H1 (cell line): ENCODE measurements at regions not wholly inside any gene's neighbourhood (a gene's known extent, or its start where the extent isn't known, plus 50 kb on each side); places are given as distances from the start of the nearest gene placed in this dataset.

Experiments
- CTCF ChIA-PET: fragments of 300-600 bp; sonication (Branson Sonifier 250); formaldehyde crosslinking; loops from one replicate; lab custom pipeline; 2021; ENCODE audit not compliant: partially characterized antibody; lab: Charles Lee
- POLR2A ChIA-PET: fragments of 300-600 bp; sonication (Branson Sonifier 250); formaldehyde crosslinking; loops from one replicate; lab custom pipeline; 2021; ENCODE audit warnings: inconsistent platforms; ENCODE audit not compliant: partially characterized antibody; lab: Charles Lee
- DNase-seq, 2 experiments: peaks; one replicate each; pipeline versions ENCODE4 v3.0.0 to v3.0.0-alpha.2; 2010 to 2022; ENCODE audit warnings: low spot score in 2 of 2, low read depth in 1 of 2, mixed read lengths in 1 of 2
- FAIRE-seq: peaks from 2 replicates; lab custom pipeline; 2011; peaks lifted over from hg19 to GRCh38; lab: Jason Lieb, UNC
- H2AFZ ChIP-seq: 2 replicates; pipeline ENCODE4 v1.8.1; 2012; ENCODE audit warnings: low read length, inconsistent platforms
- H2AK5ac ChIP-seq: 2 replicates; pipeline ENCODE4 v1.6.1; 2013; ENCODE audit warnings: low read depth, low read length
- H2BK120ac ChIP-seq: replicated peaks from 2 replicates; pipeline ENCODE3; 2013; ENCODE audit warnings: low read depth, low read length, inconsistent platforms
- H2BK12ac ChIP-seq: 2 replicates; pipeline ENCODE4 v1.6.1; 2013; ENCODE audit warnings: low read depth, low read length
- H2BK15ac ChIP-seq: 2 replicates; pipeline ENCODE4 v1.6.1; 2013; ENCODE audit warnings: low read length
- H2BK20ac ChIP-seq: 2 replicates; pipeline ENCODE4 v1.6.1; 2013; ENCODE audit warnings: low read length
- H2BK5ac ChIP-seq: 2 replicates; pipeline ENCODE4 v1.6.1; 2013; ENCODE audit warnings: low read depth, low read length
- H3K14ac ChIP-seq: 2 replicates; pipeline ENCODE4 v1.6.1; 2013; ENCODE audit warnings: inconsistent platforms; ENCODE audit not compliant: insufficient read length
- H3K18ac ChIP-seq: 2 replicates; pipeline ENCODE4 v1.6.1; 2013; ENCODE audit warnings: low read length; ENCODE audit errors: extremely low read depth
- H3K23ac ChIP-seq: 2 replicates; pipeline ENCODE4 v1.6.1; 2013; ENCODE audit warnings: inconsistent platforms; ENCODE audit not compliant: insufficient read length
- H3K23me2 ChIP-seq: 2 replicates; pipeline ENCODE4 v1.6.1; 2013; ENCODE audit warnings: low read depth, low read length
- H3K27ac ChIP-seq: 2 replicates; pipeline ENCODE4 v1.6.1; 2011; ENCODE audit warnings: low read depth, low read length, inconsistent platforms
- H3K27me3 ChIP-seq, 4 experiments: replicated peaks in 1 of 4; 1 replicate in 1 of 4; 2 replicates in 3 of 4; pipeline versions ENCODE4 v1.6.1 to v1.8.1; 2011 to 2013; ENCODE audit warnings: low read length in 3 of 4, mild to moderate bottlenecking in 3 of 4, inconsistent platforms in 2 of 4, mixed read lengths in 2 of 4, moderate library complexity in 1 of 4; ENCODE audit not compliant: control insufficient read depth in 3 of 4, insufficient read depth in 3 of 4; ENCODE audit errors: extremely low read depth in 1 of 4
- H3K36me3 ChIP-seq, 4 experiments: 2 replicates each; pipeline versions ENCODE4 v1.6.1 to v1.8.1; 2011 to 2013; ENCODE audit warnings: mild to moderate bottlenecking in 4 of 4, low read length in 3 of 4, moderate library complexity in 2 of 4, control low read depth in 1 of 4, inconsistent platforms in 1 of 4; ENCODE audit not compliant: insufficient read depth in 4 of 4, control insufficient read depth in 2 of 4
- H3K4ac ChIP-seq: replicated peaks from 2 replicates; pipeline ENCODE3; 2013; ENCODE audit warnings: low read length, low read depth, mixed read lengths, inconsistent platforms; ENCODE audit not compliant: insufficient read length
- H3K4me1 ChIP-seq, 4 experiments: replicated peaks in 1 of 4; 1 replicate in 1 of 4; 2 replicates in 3 of 4; pipeline versions ENCODE4 v1.6.1 to v1.8.1; 2011 to 2013; ENCODE audit warnings: low read length in 3 of 4, inconsistent platforms in 2 of 4, mixed read lengths in 1 of 4; ENCODE audit not compliant: insufficient read depth in 4 of 4, control insufficient read depth in 3 of 4
- H3K4me2 ChIP-seq, 2 experiments: 2 replicates each; pipeline versions ENCODE4 v1.6.1 to v1.8.1; 2011 to 2013; ENCODE audit warnings: low read depth in 2 of 2, low read length in 2 of 2, control low read depth in 1 of 2, inconsistent platforms in 1 of 2, mild to moderate bottlenecking in 1 of 2; ENCODE audit not compliant: insufficient read depth in 1 of 2
- H3K4me3 ChIP-seq, 4 experiments: fragments of 200-600, 300-600 bp in 1 of 4; sonication (generic), shearing (Covaris generic), sonication (Bioruptor Twin) in 1 of 4; 2 replicates each; pipeline versions ENCODE4 v1.5.1 to v1.8.1; 2011 to 2016; ENCODE audit warnings: low read length in 4 of 4, low read depth in 3 of 4, control low read depth in 2 of 4, inconsistent platforms in 2 of 4, mild to moderate bottlenecking in 2 of 4, mixed read lengths in 1 of 4, moderate library complexity in 1 of 4; ENCODE audit not compliant: insufficient read depth in 2 of 4; ENCODE audit errors: extremely low read depth in 1 of 4
- H3K56ac ChIP-seq: replicated peaks from 2 replicates; pipeline ENCODE3; 2013; ENCODE audit warnings: low read depth, mild to moderate bottlenecking, mixed read lengths, low read length, inconsistent platforms; ENCODE audit not compliant: insufficient read length
- H3K79me1 ChIP-seq: 2 replicates; pipeline ENCODE4 v1.6.1; 2013; ENCODE audit warnings: low read depth, low read length, control low read depth
- H3K79me2 ChIP-seq, 2 experiments: 2 replicates each; pipeline versions ENCODE4 v1.6.1 to v1.8.1; 2012 to 2013; ENCODE audit warnings: low read length in 2 of 2, mild to moderate bottlenecking in 2 of 2, inconsistent platforms in 1 of 2; ENCODE audit not compliant: insufficient read depth in 2 of 2, control insufficient read depth in 1 of 2
- H3K9ac ChIP-seq, 4 experiments: replicated peaks in 1 of 4; 1 replicate in 1 of 4; 2 replicates in 3 of 4; pipeline versions ENCODE4 v1.6.1 to v1.8.1; 2011 to 2013; ENCODE audit warnings: low read depth in 3 of 4, low read length in 3 of 4, control low read depth in 2 of 4, mild to moderate bottlenecking in 2 of 4, moderate library complexity in 2 of 4, inconsistent platforms in 1 of 4; ENCODE audit errors: extremely low read depth in 1 of 4
- H3K9me3 ChIP-seq, 2 experiments: 2 replicates each; pipeline versions ENCODE4 v1.6.1 to v1.8.1; 2012 to 2013; ENCODE audit warnings: mild to moderate bottlenecking in 2 of 2, moderate library complexity in 2 of 2, control low read depth in 1 of 2, inconsistent platforms in 1 of 2, low read depth in 1 of 2, low read length in 1 of 2, mixed read lengths in 1 of 2; ENCODE audit not compliant: insufficient read depth in 2 of 2
- H4K20me1 ChIP-seq, 2 experiments: replicated peaks in 1 of 2; 2 replicates each; pipeline versions ENCODE3 to v1.8.1; 2011 to 2013; ENCODE audit warnings: inconsistent platforms in 2 of 2, low read length in 2 of 2, mild to moderate bottlenecking in 1 of 2; ENCODE audit not compliant: insufficient read depth in 2 of 2, control insufficient read depth in 1 of 2
- H4K5ac ChIP-seq: 2 replicates; pipeline ENCODE4 v1.6.1; 2013; ENCODE audit warnings: low read length, low read depth, mixed read lengths, inconsistent platforms; ENCODE audit not compliant: insufficient read length
- H4K8ac ChIP-seq: 2 replicates; pipeline ENCODE4 v1.8.0; 2013; ENCODE audit warnings: mild to moderate bottlenecking, moderate library complexity, low read length, inconsistent platforms; ENCODE audit not compliant: insufficient read depth; ENCODE audit errors: extremely low read depth
- H4K91ac ChIP-seq: replicated peaks from 2 replicates; pipeline ENCODE3; 2013; ENCODE audit warnings: low read length, mixed read lengths, inconsistent platforms; ENCODE audit not compliant: insufficient read length
- GABPA ChIP-seq: IDR thresholded peaks from 2 replicates; pipeline ENCODE4 v1.6.1; 2011; ENCODE audit warnings: mild to moderate bottlenecking, low read length, moderate library complexity, borderline replicate concordance; ENCODE audit not compliant: insufficient read depth
- WGBS, 2 experiments: shearing (Covaris generic) in 1 of 2; methylation state at CpG; one replicate each; pipeline versions ENCODE4 v1.1.6 to v1.1.7; 2013 to 2015; ENCODE audit warnings: low lambda C conversion rate in 2 of 2, mixed read lengths in 2 of 2, inconsistent platforms in 1 of 2, low coverage in 1 of 2, missing lambda C conversion rate in 1 of 2; ENCODE audit not compliant: insufficient replicate concordance in 2 of 2, insufficient coverage in 1 of 2, insufficient read length in 1 of 2; ENCODE audit errors: extremely low coverage in 1 of 2, missing lambda C conversion rate in 1 of 2; 5-methylcytosine and 5-hydroxymethylcytosine counted together
- TF ChIP-seq, protein P1 (sequence below): IDR thresholded peaks from 2 replicates; pipeline ENCODE4 v1.6.1; 2012; ENCODE audit warnings: inconsistent platforms

DNA sequence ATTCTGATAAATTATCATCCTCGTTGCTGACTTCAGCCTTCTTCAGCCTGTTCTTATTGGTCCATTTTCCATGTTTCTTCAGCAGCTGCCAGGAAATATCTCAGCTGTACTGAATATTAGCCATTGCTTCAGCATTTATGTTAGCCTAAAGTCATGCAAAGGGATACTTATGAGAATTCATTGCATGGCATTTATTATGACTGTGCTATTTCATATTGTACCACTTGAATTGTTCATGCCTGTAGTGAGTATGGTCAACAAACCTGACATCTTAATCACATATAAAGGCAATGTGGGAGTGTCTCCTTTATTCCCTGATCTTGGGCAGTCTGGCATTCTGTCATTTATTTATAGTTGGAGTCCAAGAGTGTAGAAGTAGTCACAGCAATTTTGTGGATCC, 193.4 kb upstream of the SLC35B3 start:
- 92% methylated on average over 1 of the region's 1 CpG; no CpG with 5 or more reads in 1 of the 2 experiments for WGBS, 2 experiments
- H2BK20ac ChIP-seq, result no peak overlapping the region
- TF ChIP-seq GABPA, result no peak
- TF ChIP-seq, protein P1, sequence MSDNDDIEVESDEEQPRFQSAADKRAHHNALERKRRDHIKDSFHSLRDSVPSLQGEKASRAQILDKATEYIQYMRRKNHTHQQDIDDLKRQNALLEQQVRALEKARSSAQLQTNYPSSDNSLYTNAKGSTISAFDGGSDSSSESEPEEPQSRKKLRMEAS, result no peak
- TF ChIP-seq, all 59 proteins: peak for 0
- no peak overlapping the region for H3K4ac ChIP-seq
- no peak overlapping the region for H3K18ac ChIP-seq
- no peak overlapping the region for H3K23ac ChIP-seq
- H3K79me1 ChIP-seq, result no peaks in the 10 kb centered on the region
- no peak overlapping the region for H3K56ac ChIP-seq
- H2AK5ac ChIP-seq, result no peak overlapping the region
- FAIRE-seq (no peak), DNase-seq (no peak)
- H2BK5ac ChIP-seq, result no peak overlapping the region
- H3K79me2 ChIP-seq, result no peaks in the 10 kb centered on the region
- H4K8ac ChIP-seq, result no peak overlapping the region
- H4K91ac ChIP-seq, result no peak overlapping the region
- ChIA-PET POLR2A (no interaction called here), CTCF (interaction anchor here (1.1 kb wide), 1 partner anchor 10 kb away, joined by 3 read pairs; no protein-coding TSS in a partner anchor)
- no peaks in the 10 kb centered on the region for H3K9me3 ChIP-seq
- no peak overlapping the region for H2BK12ac ChIP-seq
- no peaks in the 10 kb centered on the region for H3K4me1 ChIP-seq
- H3K4me2 ChIP-seq, result no peak overlapping the region
- no peak overlapping the region for H2BK120ac ChIP-seq
- H3K9ac ChIP-seq, result no peak overlapping the region
- no peaks in the 10 kb centered on the region for H3K27me3 ChIP-seq
- no peak overlapping the region for H2BK15ac ChIP-seq
- H3K4me3 ChIP-seq, result no peak overlapping the region
- H2AFZ ChIP-seq, result no peak overlapping the region
- no peaks in the 10 kb centered on the region for H3K36me3 ChIP-seq
- no peak overlapping the region for H3K27ac ChIP-seq
- no peak overlapping the region for H3K14ac ChIP-seq
- no peaks in the 10 kb centered on the region for H3K23me2 ChIP-seq
- H4K5ac ChIP-seq, result no peak overlapping the region
- H4K20me1 ChIP-seq, result no peaks in the 10 kb centered on the region
